ENCODE measurements at regions not wholly inside any gene's neighbourhood (a gene's known extent, or its start where the extent isn't known, plus 50 kb on each side); places are given as distances from the start of the nearest gene placed in this dataset.

DNA sequence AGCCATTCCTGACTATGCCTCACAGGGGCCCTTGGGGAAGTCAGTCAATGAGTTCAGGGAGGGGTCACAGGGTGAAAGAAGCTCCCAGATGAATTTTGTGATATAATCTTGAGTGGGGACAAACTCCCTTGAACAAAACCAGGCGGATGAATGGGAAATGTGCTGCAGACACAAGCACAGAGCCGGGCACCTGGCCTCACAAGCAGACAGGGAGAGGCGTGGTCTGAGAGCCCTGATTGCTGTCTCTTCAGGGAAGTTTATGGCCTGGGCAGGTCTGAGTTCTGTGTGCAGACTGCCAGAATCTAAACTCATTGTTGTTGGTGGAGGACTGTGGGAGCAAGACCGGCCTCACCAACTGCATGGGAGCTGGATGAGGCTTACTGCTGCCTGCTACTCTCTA lies 591.8 kb downstream of the EPHA3 start:
- no peak overlapping the region for H2BK12ac ChIP-seq (ENCODE audit: low read depth, low read length)
- no peak overlapping the region for H3K4me3 ChIP-seq (ENCODE audit: extremely low read depth in 1 of 4, insufficient read depth in 2 of 4, low read depth in 3 of 4, low read length in 4 of 4)
- H3K79me1 ChIP-seq (ENCODE audit: low read depth, low read length) = no peaks in the 10 kb centered on the region
- no peaks in the 10 kb centered on the region for H4K20me1 ChIP-seq (replicated peaks in 1 of 2; ENCODE audit: control insufficient read depth in 1 of 2, insufficient read depth in 2 of 2, low read length in 2 of 2)
- H3K4me1 ChIP-seq (replicated peaks in 1 of 4; ENCODE audit: control insufficient read depth in 3 of 4, insufficient read depth in 4 of 4, low read length in 3 of 4) = no peaks in the 10 kb centered on the region
- H2AK5ac ChIP-seq (ENCODE audit: low read depth, low read length) = no peak overlapping the region
- no peak overlapping the region for H3K23ac ChIP-seq (ENCODE audit: insufficient read length)
- peaks cover 4 to 6% of the 10 kb centered on the region in 2 experiments; a peak in 3 of 4 replicates for H3K9me3 ChIP-seq (ENCODE audit: insufficient read depth in 2 of 2, low read depth in 1 of 2, low read length in 1 of 2)
- H2BK15ac ChIP-seq (ENCODE audit: low read length) = no peak overlapping the region
- H3K14ac ChIP-seq (ENCODE audit: insufficient read length) = no peak overlapping the region
- H2AFZ ChIP-seq (ENCODE audit: low read length) = no peak overlapping the region
- H4K91ac ChIP-seq (replicated peaks; ENCODE audit: insufficient read length, low read length) = no peak overlapping the region
- H3K23me2 ChIP-seq (ENCODE audit: low read depth, low read length) = no peaks in the 10 kb centered on the region
- no peak overlapping the region for H4K5ac ChIP-seq (ENCODE audit: insufficient read length, low read depth, low read length)
- H3K56ac ChIP-seq (replicated peaks; ENCODE audit: insufficient read length, low read depth, low read length) = no peak overlapping the region
- no peak overlapping the region for H3K4ac ChIP-seq (replicated peaks; ENCODE audit: insufficient read length, low read depth, low read length)
- no peak overlapping the region for H3K9ac ChIP-seq (replicated peaks in 1 of 4; ENCODE audit: extremely low read depth in 1 of 4, low read depth in 3 of 4, low read length in 3 of 4)
- CTCF ChIA-PET (ENCODE audit: partially characterized antibody) = interaction anchor here (0.8 to 1.5 kb wide), 2 partner anchors 18 to 28 kb away, joined by 3 to 4 read pairs; no protein-coding TSS in a partner anchor
- FAIRE-seq (no peak), DNase-seq (ENCODE audit: low read depth in 1 of 2, low spot score in 2 of 2) (no peak)
- no peaks in the 10 kb centered on the region for H3K36me3 ChIP-seq (ENCODE audit: control insufficient read depth in 2 of 4, insufficient read depth in 4 of 4, low read length in 3 of 4)
- H3K27ac ChIP-seq (ENCODE audit: low read depth, low read length) = no peak overlapping the region
- H3K79me2 ChIP-seq (ENCODE audit: control insufficient read depth in 1 of 2, insufficient read depth in 2 of 2, low read length in 2 of 2) = no peaks in the 10 kb centered on the region
- no peak overlapping the region for H4K8ac ChIP-seq (ENCODE audit: extremely low read depth, insufficient read depth, low read length)
- H3K27me3 ChIP-seq (replicated peaks in 1 of 4; ENCODE audit: control insufficient read depth in 3 of 4, extremely low read depth in 1 of 4, insufficient read depth in 3 of 4, low read length in 3 of 4) = no peaks in the 10 kb centered on the region
- POLR2A ChIA-PET (ENCODE audit: partially characterized antibody) = no interaction called here
- WGBS, 2 experiments (ENCODE audit: extremely low coverage in 1 of 2, insufficient coverage in 1 of 2, insufficient read length in 1 of 2, insufficient replicate concordance in 2 of 2, low coverage in 1 of 2, low lambda C conversion rate in 2 of 2, missing lambda C conversion rate in 1 of 2) = 94% methylated on average over 4 of the region's 4 CpGs; no CpG with 5 or more reads in 1 of the 2 experiments
- no peak overlapping the region for H2BK120ac ChIP-seq (replicated peaks; ENCODE audit: low read depth, low read length)
- H3K18ac ChIP-seq (ENCODE audit: extremely low read depth, low read length) = no peak overlapping the region; the same call in 1 of the 2 replicates
- H2BK20ac ChIP-seq (ENCODE audit: low read length) = no peak overlapping the region
- no peak overlapping the region for H2BK5ac ChIP-seq (ENCODE audit: low read depth, low read length)
- H3K4me2 ChIP-seq (ENCODE audit: insufficient read depth in 1 of 2, low read depth in 2 of 2, low read length in 2 of 2) = no peak overlapping the region
- TF ChIP-seq SIN3A (conservative IDR thresholded peaks at IDR 0.05 in 1 of 2, IDR thresholded peaks at IDR 0.05 in 1 of 2; ENCODE audit: low read depth in 1 of 2, low read length in 2 of 2) = no peak
- no peak for TF ChIP-seq FOSL1 (IDR thresholded peaks at IDR 0.05; ENCODE audit: insufficient read depth, low read depth, low read length)
- TF ChIP-seq KDM1A (IDR thresholded peaks at IDR 0.05; ENCODE audit: borderline replicate concordance, low read length) = no peak
- TF ChIP-seq, protein P1, sequence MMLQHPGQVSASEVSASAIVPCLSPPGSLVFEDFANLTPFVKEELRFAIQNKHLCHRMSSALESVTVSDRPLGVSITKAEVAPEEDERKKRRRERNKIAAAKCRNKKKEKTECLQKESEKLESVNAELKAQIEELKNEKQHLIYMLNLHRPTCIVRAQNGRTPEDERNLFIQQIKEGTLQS (IDR thresholded peaks at IDR 0.05; ENCODE audit: insufficient read depth, low read depth, low read length) = no peak
- no peak for TF ChIP-seq SUZ12 (IDR thresholded peaks at IDR 0.05; ENCODE audit: low read length)
- TF ChIP-seq EP300 (IDR thresholded peaks at IDR 0.05; ENCODE audit: borderline replicate concordance in 1 of 2, low read depth in 2 of 2, low read length in 2 of 2) = no peak

Data from H1 (cell line).